GM12878 (cell line): ENCODE measurements at regions not wholly inside any gene's neighbourhood (a gene's known extent, or its start where the extent isn't known, plus 50 kb on each side); places are given as distances from the start of the nearest gene placed in this dataset.

ENCODE experiments used
- ATAC-seq: fragments of 200-7000 bp; cut with Tn5 transposase; 3 replicates; pipeline ENCODE4 v1.9.1; 2020; ENCODE audit warnings: mild to moderate bottlenecking, moderate library complexity
- BruUV-seq: library from RNA; stranded (reverse); fragments of 400-500 nt; replicated peaks from 2 replicates; lab custom pipeline; 2021; lab: Mats Ljungman, UMichigan
- CTCF ChIA-PET: fragments of 300-600 bp; sonication (Branson Sonifier 250); formaldehyde crosslinking; extraction: SDS; loops from one replicate; lab custom pipeline; 2021; ENCODE audit warnings: inconsistent platforms; lab: Yijun Ruan, JAX
- POLR2A ChIA-PET: fragments of 350-600 bp; formaldehyde crosslinking; extraction: SDS; loops from one replicate; lab custom pipeline; 2021; ENCODE audit warnings: inconsistent platforms; lab: Charles Lee
- RAD21 ChIA-PET: fragments of 300-600 bp; sonication (Branson Sonifier 250); formaldehyde crosslinking; loops from one replicate; lab custom pipeline; 2023; ENCODE audit warnings: antibody characterized with exemption; ENCODE audit not compliant: unreplicated experiment; lab: Charles Lee
- SMC1A ChIA-PET: fragments of 300-600 bp; sonication (Branson Sonifier 250); formaldehyde crosslinking; loops from one replicate; lab custom pipeline; 2023; ENCODE audit not compliant: unreplicated experiment, uncharacterized antibody; lab: Charles Lee
- DNase-seq: peaks from one replicate; pipeline ENCODE4 v3.0.0-alpha.2; 2011; ENCODE audit warnings: low read depth, low spot score
- FAIRE-seq: peaks from 3 replicates; lab custom pipeline; 2011; peaks lifted over from hg19 to GRCh38; lab: Jason Lieb, UNC
- H2AFZ ChIP-seq: 2 replicates; pipeline ENCODE4 v1.6.0; 2011; ENCODE audit warnings: low read depth, low read length, control low read depth; ENCODE audit not compliant: control insufficient read depth
- H3K27ac ChIP-seq: 2 replicates; pipeline ENCODE4 v1.5.1; 2011; ENCODE audit warnings: control low read depth; ENCODE audit not compliant: control insufficient read depth, insufficient read depth
- H3K27me3 ChIP-seq, 2 experiments: replicated peaks in 1 of 2; 2 replicates each; pipeline versions ENCODE4 v1.6.0 to v1.6.1; 2011; ENCODE audit warnings: low read length in 1 of 2; ENCODE audit not compliant: control insufficient read depth in 2 of 2, insufficient read depth in 2 of 2
- H3K36me3 ChIP-seq, 2 experiments: 2 replicates each; pipeline ENCODE4 v1.5.1; 2011; ENCODE audit warnings: low read length in 1 of 2; ENCODE audit not compliant: control insufficient read depth in 2 of 2, insufficient read depth in 2 of 2
- H3K4me1 ChIP-seq: 2 replicates; pipeline ENCODE4 v1.6.1; 2011; ENCODE audit warnings: mild to moderate bottlenecking, low read length, moderate library complexity, mixed read lengths; ENCODE audit not compliant: control insufficient read depth, insufficient read depth
- H3K4me2 ChIP-seq: 2 replicates; pipeline ENCODE4 v1.6.0; 2011; ENCODE audit warnings: control low read depth; ENCODE audit not compliant: control insufficient read depth, insufficient read depth
- H3K4me3 ChIP-seq: fragments of 200-600 bp; sonication (generic); 2 replicates; pipeline ENCODE4 v1.5.1; 2016
- H3K79me2 ChIP-seq: 2 replicates; pipeline ENCODE4 v1.6.0; 2011; ENCODE audit warnings: low read length; ENCODE audit not compliant: control insufficient read depth, insufficient read depth
- H3K9ac ChIP-seq: 2 replicates; pipeline ENCODE4 v1.8.0; 2011; ENCODE audit warnings: low read length, control low read depth, mixed read lengths; ENCODE audit not compliant: control insufficient read depth, insufficient read depth
- H3K9me3 ChIP-seq: replicated peaks from 3 replicates; pipeline ENCODE4 v1.5.1; 2011; ENCODE audit warnings: mild to moderate bottlenecking, low read length; ENCODE audit not compliant: control insufficient read depth, insufficient read depth
- H4K20me1 ChIP-seq: 2 replicates; pipeline ENCODE4 v1.6.0; 2011; ENCODE audit not compliant: control insufficient read depth, insufficient read depth
- BMI1 ChIP-seq: fragments of 450-650 bp; IDR thresholded peaks from 2 replicates; pipeline ENCODE4 v1.6.1; 2016; ENCODE audit warnings: mild to moderate bottlenecking, moderate library complexity, borderline replicate concordance
- IKZF2 ChIP-seq, 2 experiments: fragments of 450-650 bp; IDR thresholded peaks; 2 replicates each; pipeline ENCODE4 v1.6.1; 2017; ENCODE audit warnings: mild to moderate bottlenecking in 2 of 2, moderate library complexity in 2 of 2
- IRF4 ChIP-seq: IDR thresholded peaks from 2 replicates; pipeline ENCODE4 v1.6.1; 2011; ENCODE audit warnings: low read depth, low read length
- MXI1 ChIP-seq: fragments of 150-350 bp; IDR thresholded peaks from 2 replicates; pipeline ENCODE4 v1.6.1; 2011; ENCODE audit warnings: low read depth, mild to moderate bottlenecking, inconsistent platforms, low read length, improper control_type of control experiment
- NKRF ChIP-seq: fragments of 450-650 bp; conservative IDR thresholded peaks from 2 replicates; pipeline ENCODE4 v1.6.1; 2017; ENCODE audit warnings: mild to moderate bottlenecking, moderate library complexity
- NRF1 ChIP-seq: conservative IDR thresholded peaks from 2 replicates; pipeline ENCODE4 v1.6.1; 2011; ENCODE audit warnings: mild to moderate bottlenecking, low read depth, low read length, improper control_type of control experiment
- POLR2AphosphoS2 ChIP-seq: IDR thresholded peaks from 2 replicates; pipeline ENCODE4 v1.6.1; 2011; ENCODE audit warnings: low read depth, mild to moderate bottlenecking, low read length, improper control_type of control experiment, moderate library complexity
- RUNX3 ChIP-seq: IDR thresholded peaks from 2 replicates; pipeline ENCODE4 v1.6.1; 2012; ENCODE audit warnings: low read length, inconsistent platforms
- SKIL ChIP-seq: fragments of 450-650 bp; IDR thresholded peaks from 2 replicates; pipeline ENCODE4 v1.6.1; 2017; ENCODE audit warnings: mild to moderate bottlenecking, low read depth, inconsistent platforms; ENCODE audit not compliant: poor library complexity, severe bottlenecking
- WGBS: methylation state at CpG from one replicate; pipeline ENCODE4 v1.1.6; 2016; ENCODE audit warnings: low lambda C conversion rate; ENCODE audit not compliant: insufficient replicate concordance, insufficient coverage; ENCODE audit errors: missing lambda C conversion rate; 5-methylcytosine and 5-hydroxymethylcytosine counted together
- in situ Hi-C: fragments of 300-500 bp; cut with MboI; formaldehyde crosslinking; loops from 9 replicates; pipeline ENCODE4 v1.14.3; 2018; ENCODE audit warnings: mixed read lengths
- intact Hi-C: fragments of 100-400 bp; cut with micrococcal nuclease; formaldehyde crosslinking; loops from one replicate; pipeline ENCODE4 v1.14.2; 2022; ENCODE audit not compliant: unreplicated experiment
- TF ChIP-seq, protein P1 (sequence below): fragments of 450-650 bp; IDR thresholded peaks from 2 replicates; pipeline ENCODE4 v1.6.1; 2017; ENCODE audit warnings: mild to moderate bottlenecking

- TF ChIP-seq, protein P1, sequence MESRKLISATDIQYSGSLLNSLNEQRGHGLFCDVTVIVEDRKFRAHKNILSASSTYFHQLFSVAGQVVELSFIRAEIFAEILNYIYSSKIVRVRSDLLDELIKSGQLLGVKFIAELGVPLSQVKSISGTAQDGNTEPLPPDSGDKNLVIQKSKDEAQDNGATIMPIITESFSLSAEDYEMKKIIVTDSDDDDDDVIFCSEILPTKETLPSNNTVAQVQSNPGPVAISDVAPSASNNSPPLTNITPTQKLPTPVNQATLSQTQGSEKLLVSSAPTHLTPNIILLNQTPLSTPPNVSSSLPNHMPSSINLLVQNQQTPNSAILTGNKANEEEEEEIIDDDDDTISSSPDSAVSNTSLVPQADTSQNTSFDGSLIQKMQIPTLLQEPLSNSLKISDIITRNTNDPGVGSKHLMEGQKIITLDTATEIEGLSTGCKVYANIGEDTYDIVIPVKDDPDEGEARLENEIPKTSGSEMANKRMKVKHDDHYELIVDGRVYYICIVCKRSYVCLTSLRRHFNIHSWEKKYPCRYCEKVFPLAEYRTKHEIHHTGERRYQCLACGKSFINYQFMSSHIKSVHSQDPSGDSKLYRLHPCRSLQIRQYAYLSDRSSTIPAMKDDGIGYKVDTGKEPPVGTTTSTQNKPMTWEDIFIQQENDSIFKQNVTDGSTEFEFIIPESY = no peak
- no peak for TF ChIP-seq SKIL
Measured at GRCh38 chr14:75365116-75365515, 62.7 kb upstream of the JDP2 start (continued).

GRCh38 chr14:75366963-75367362, 60.9 kb upstream of the JDP2 start:
- in situ Hi-C loops (no loop called here), intact Hi-C loops (no loop called here)
- H2AFZ ChIP-seq = no peak overlapping the region
- no peak overlapping the region for H3K4me3 ChIP-seq
- no peak overlapping the region for H3K9ac ChIP-seq
- BruUV-seq = no TSS peak
- ChIA-PET SMC1A (no interaction called here), RAD21 (no interaction called here), POLR2A (no interaction called here), CTCF (no interaction called here)
- peaks cover 5% of the 10 kb centered on the region; the same call in 1 of the 2 replicates for H3K4me1 ChIP-seq
- no peaks in the 10 kb centered on the region for H4K20me1 ChIP-seq
- ATAC-seq (no peak), FAIRE-seq (no peak), DNase-seq (no peak)
- no peak overlapping the region for H3K4me2 ChIP-seq
- no peaks in the 10 kb centered on the region for H3K27me3 ChIP-seq
- H3K36me3 ChIP-seq = no peaks in the 10 kb centered on the region
- no peaks in the 10 kb centered on the region for H3K9me3 ChIP-seq
- TF ChIP-seq POLR2AphosphoS2 = no peak
- no peak for TF ChIP-seq MXI1
- TF ChIP-seq NRF1 = no peak
- no peak for TF ChIP-seq BMI1
- TF ChIP-seq IRF4 = no peak
- TF ChIP-seq IKZF2 (IDR thresholded peaks at IDR 0.05) = no peak
- no peak for TF ChIP-seq RUNX3
- no peak for TF ChIP-seq NKRF
- no peaks in the 10 kb centered on the region for H3K79me2 ChIP-seq
- H3K27ac ChIP-seq = no peak overlapping the region
- 54% methylated on average over 5 of the region's 5 CpGs for WGBS
